CD14-positive monocyte (primary cell): ENCODE measurements at regions not wholly inside any gene's neighbourhood (a gene's known extent, or its start where the extent isn't known, plus 50 kb on each side); places are given as distances from the start of the nearest gene placed in this dataset.

Experiments
- DNase-seq, 3 donors: peaks; one replicate each; pipeline ENCODE4 v3.0.0-alpha.2; 2011 to 2022
- H2AFZ ChIP-seq: 2 replicates; pipeline ENCODE4 v1.6.0; 2012; ENCODE audit warnings: mild to moderate bottlenecking, low read depth, low read length, inconsistent platforms; ENCODE audit not compliant: insufficient read depth, poor library complexity, severe bottlenecking
- H3K27ac ChIP-seq, 2 donors: 1 replicate in 1 of 2; 2 replicates in 1 of 2; pipeline ENCODE4 v1.5.1; 2012 to 2013; ENCODE audit warnings: low read length in 2 of 2, control low read depth in 1 of 2, inconsistent platforms in 1 of 2, low read depth in 1 of 2, mild to moderate bottlenecking in 1 of 2
- H3K27me3 ChIP-seq, 2 donors: one replicate each; pipeline versions ENCODE4 v1.6.0 to v1.6.1; 2011 to 2013; ENCODE audit warnings: low read length in 2 of 2; ENCODE audit not compliant: control insufficient read depth in 2 of 2, insufficient read depth in 2 of 2
- H3K36me3 ChIP-seq, 2 donors: replicated peaks in 1 of 2; 1 replicate in 1 of 2; 2 replicates in 1 of 2; pipeline versions ENCODE4 v1.5.1 to v1.6.1; 2012 to 2013; ENCODE audit warnings: low read length in 2 of 2, control low read depth in 1 of 2, inconsistent platforms in 1 of 2, mild to moderate bottlenecking in 1 of 2; ENCODE audit not compliant: insufficient read depth in 2 of 2, control insufficient read depth in 1 of 2
- H3K4me1 ChIP-seq, 2 donors: 1 replicate in 1 of 2; 2 replicates in 1 of 2; pipeline versions ENCODE4 v1.5.1 to v1.6.1; 2012 to 2013; ENCODE audit warnings: low read length in 2 of 2, control low read depth in 1 of 2, inconsistent platforms in 1 of 2, mild to moderate bottlenecking in 1 of 2, moderate library complexity in 1 of 2; ENCODE audit not compliant: insufficient read depth in 2 of 2, control insufficient read depth in 1 of 2
- H3K4me2 ChIP-seq: replicated peaks from 2 replicates; pipeline ENCODE3; 2012; ENCODE audit warnings: low read length, moderate library complexity, mild to moderate bottlenecking; ENCODE audit not compliant: poor library complexity, severe bottlenecking; ENCODE audit errors: extremely low read depth
- H3K4me3 ChIP-seq, 3 experiments: fragments of 200-600 bp in 1 of 3; sonication (generic) in 1 of 3; replicated peaks in 1 of 3; 1 replicate in 2 of 3; 2 replicates in 1 of 3; pipeline ENCODE4 v1.5.1; 2011 to 2013; ENCODE audit warnings: low read length in 3 of 3, mild to moderate bottlenecking in 3 of 3, control low read depth in 2 of 3, low read depth in 2 of 3, inconsistent platforms in 1 of 3, moderate library complexity in 1 of 3
- H3K79me2 ChIP-seq: 2 replicates; pipeline ENCODE4 v1.6.0; 2012; ENCODE audit warnings: mild to moderate bottlenecking, control low read depth, inconsistent platforms, low read length, moderate library complexity; ENCODE audit not compliant: insufficient read depth
- H3K9ac ChIP-seq: 2 replicates; pipeline ENCODE4 v1.6.0; 2017; ENCODE audit warnings: low read length, mild to moderate bottlenecking; ENCODE audit not compliant: insufficient read depth, poor library complexity, severe bottlenecking
- H3K9me3 ChIP-seq, 2 donors: replicated peaks in 1 of 2; 1 replicate in 1 of 2; 2 replicates in 1 of 2; pipeline versions ENCODE4 v1.5.1 to v1.6.1; 2012 to 2013; ENCODE audit warnings: low read length in 2 of 2, control low read depth in 1 of 2; ENCODE audit not compliant: control insufficient read depth in 1 of 2, insufficient read depth in 1 of 2
- H4K20me1 ChIP-seq: 2 replicates; pipeline ENCODE4 v1.6.0; 2012; ENCODE audit warnings: mild to moderate bottlenecking, low read length, control low read depth, moderate library complexity; ENCODE audit not compliant: insufficient read depth
- H3K27ac Mint-ChIP-seq, 7 donors: one replicate each; pipeline ENCODE4 v1.8.0; 2020; ENCODE audit warnings: mild to moderate bottlenecking in 7 of 7, mixed read lengths in 7 of 7, moderate library complexity in 6 of 7, inconsistent platforms in 2 of 7
- H3K27me3 Mint-ChIP-seq, 3 donors: one replicate each; pipeline ENCODE4 v1.8.0; 2021 to 2022; ENCODE audit warnings: low read depth in 3 of 3, mild to moderate bottlenecking in 3 of 3, mixed read lengths in 3 of 3, moderate library complexity in 3 of 3, inconsistent platforms in 1 of 3
- H3K36me3 Mint-ChIP-seq, 2 donors: one replicate each; pipeline ENCODE4 v1.8.0; 2020; ENCODE audit warnings: mixed read lengths in 2 of 2, inconsistent platforms in 1 of 2, mild to moderate bottlenecking in 1 of 2
- H3K4me1 Mint-ChIP-seq: one replicate; pipeline ENCODE4 v1.8.0; 2020; ENCODE audit warnings: mild to moderate bottlenecking, mixed read lengths
- H3K4me3 Mint-ChIP-seq, 2 donors: one replicate each; pipeline ENCODE4 v1.8.0; 2020; ENCODE audit warnings: mild to moderate bottlenecking in 2 of 2, mixed read lengths in 2 of 2, moderate library complexity in 1 of 2
- H3K9me3 Mint-ChIP-seq, 7 donors: one replicate each; pipeline ENCODE4 v1.8.0; 2020 to 2022; ENCODE audit warnings: mixed read lengths in 7 of 7, mild to moderate bottlenecking in 6 of 7, moderate library complexity in 6 of 7, inconsistent platforms in 2 of 7
- CTCF ChIP-seq: fragments of 200-600 bp; IDR thresholded peaks from one replicate; pipeline ENCODE4 v1.8.0; 2022; ENCODE audit warnings: antibody characterized with exemption, mild to moderate bottlenecking
- WGBS: methylation state at CpG from one replicate; pipeline ENCODE4 v1.1.5; 2013; ENCODE audit warnings: missing lambda C conversion rate; ENCODE audit not compliant: insufficient coverage; 5-methylcytosine and 5-hydroxymethylcytosine counted together
- intact Hi-C, 2 donors: fragments of 100-400 bp; cut with micrococcal nuclease; formaldehyde crosslinking; loops; one replicate each; pipeline versions ENCODE4 v1.15.0 to v1.15.1; 2023

DNA sequence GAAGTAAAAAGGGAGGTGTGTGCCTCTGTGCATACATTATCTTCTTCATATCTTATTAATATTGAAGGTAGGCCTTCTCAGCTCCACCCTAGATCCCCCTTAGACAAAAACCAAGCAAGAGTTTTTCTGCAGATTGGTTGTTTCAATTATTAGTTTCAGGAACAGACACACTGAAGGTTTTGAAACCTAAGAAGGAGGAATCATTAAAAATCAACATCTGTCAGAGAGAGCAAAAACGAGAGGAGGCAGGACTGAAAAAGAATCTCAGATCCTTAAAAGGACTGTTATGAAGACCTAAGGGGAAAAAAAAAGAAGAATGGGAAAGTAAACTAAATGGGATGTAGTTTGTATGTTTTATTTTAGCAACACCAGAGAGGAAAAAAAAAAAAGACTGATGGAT lies 560.8 kb upstream of the JAG1 start:
- no peak overlapping the region for H2AFZ ChIP-seq
- Mint-ChIP-seq H3K4me3 (no peak overlapping the region), H3K27me3 (peaks cover 0 to 2% (median 0%) of the 10 kb centered on the region in 3 donors), H3K4me1 (peaks cover 2% of the 10 kb centered on the region), H3K27ac (peak overlapping the region in 1 of 7 donors; percentile 17), H3K36me3 (no peaks in the 10 kb centered on the region), H3K9me3 (peaks cover 0 to 5% (median 0%) of the 10 kb centered on the region in 7 donors)
- no peak overlapping the region for H3K27ac ChIP-seq
- H4K20me1 ChIP-seq = no peaks in the 10 kb centered on the region
- no peaks in the 10 kb centered on the region for H3K27me3 ChIP-seq
- no peak for TF ChIP-seq CTCF
- H3K4me3 ChIP-seq = no peak overlapping the region
- no peak for DNase-seq
- no peak overlapping the region for H3K9ac ChIP-seq
- no peaks in the 10 kb centered on the region for H3K9me3 ChIP-seq
- H3K36me3 ChIP-seq = no peaks in the 10 kb centered on the region
- no peaks in the 10 kb centered on the region for H3K79me2 ChIP-seq
- no peak overlapping the region for H3K4me2 ChIP-seq
- H3K4me1 ChIP-seq = no peaks in the 10 kb centered on the region
- intact Hi-C loops = no loop called here
- WGBS = 100% methylated on average over 1 of the region's 1 CpG

DNA sequence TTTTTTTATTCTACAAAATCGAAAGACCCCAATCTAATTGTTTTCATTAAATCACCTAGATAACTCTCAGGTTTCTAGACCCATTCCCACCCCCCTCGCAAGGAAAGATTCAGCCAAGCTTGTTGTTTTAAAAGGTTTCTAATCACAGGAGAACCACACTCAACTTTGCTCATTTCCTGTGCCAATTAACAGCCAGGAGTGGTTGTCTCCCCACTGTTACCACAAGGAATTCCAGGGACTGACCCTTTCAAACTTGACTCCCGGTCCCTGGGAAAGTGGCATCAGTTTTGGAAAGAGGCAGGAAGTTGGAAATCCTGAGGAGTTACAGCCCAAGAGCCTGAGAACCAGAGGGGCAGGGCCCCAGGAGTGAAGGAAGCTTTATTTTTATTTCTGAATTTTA lies 561.3 kb upstream of the JAG1 start:
- no peaks in the 10 kb centered on the region for H3K4me1 ChIP-seq
- H2AFZ ChIP-seq = no peak overlapping the region
- Mint-ChIP-seq H3K27me3 (peaks cover 0 to 2% (median 0%) of the 10 kb centered on the region in 3 donors), H3K36me3 (no peaks in the 10 kb centered on the region), H3K4me1 (peaks cover 2% of the 10 kb centered on the region), H3K9me3 (peaks cover 0 to 5% (median 0%) of the 10 kb centered on the region in 7 donors), H3K4me3 (no peak overlapping the region), H3K27ac (no peak overlapping the region)
- no peak overlapping the region for H3K4me3 ChIP-seq
- H3K9ac ChIP-seq = no peak overlapping the region
- no peaks in the 10 kb centered on the region for H4K20me1 ChIP-seq
- no peak overlapping the region for H3K27ac ChIP-seq
- no peak for DNase-seq
- intact Hi-C loops = no loop called here
- H3K79me2 ChIP-seq = no peaks in the 10 kb centered on the region
- no peaks in the 10 kb centered on the region for H3K9me3 ChIP-seq
- no peaks in the 10 kb centered on the region for H3K36me3 ChIP-seq
- H3K27me3 ChIP-seq = no peaks in the 10 kb centered on the region
- 86% methylated on average over 1 of the region's 3 CpGs for whole genome bisulfite sequencing
- TF ChIP-seq CTCF = no peak
- H3K4me2 ChIP-seq = no peak overlapping the region
